Testis (tissue), 2 donors: ENCODE measurements at regions not wholly inside any gene's neighbourhood (a gene's known extent, or its start where the extent isn't known, plus 50 kb on each side); places are given as distances from the start of the nearest gene placed in this dataset.
A peak's percentile ranks its signal among the peaks of the same experiment; 100 is the strongest.
"Not testable (repeated sequence)": the region's sequence is repeated elsewhere in the genome, so short reads cannot be mapped to it uniquely, and the experiment has no call there.

Source experiments
- DNase-seq: peaks from one replicate; pipeline ENCODE4 v3.0.0-alpha.2; 2019
- H3K27ac ChIP-seq, 2 donors: fragments of 200-600 bp; sonication (generic); one replicate each; pipeline ENCODE4 v1.5.1; 2019
- H3K27me3 ChIP-seq: fragments of 200-600 bp; sonication (generic); one replicate; pipeline ENCODE4 v1.5.1; 2019
- H3K36me3 ChIP-seq: fragments of 200-600 bp; sonication (generic); one replicate; pipeline ENCODE4 v1.5.1; 2017; ENCODE audit warnings: low read depth; ENCODE audit errors: missing control alignments
- H3K4me1 ChIP-seq: fragments of 200-600 bp; sonication (generic); one replicate; pipeline ENCODE4 v1.5.1; 2019
- H3K4me3 ChIP-seq, 2 donors: fragments of 200-600 bp; sonication (generic); one replicate each; pipeline ENCODE4 v1.5.1; 2017 to 2019
- H3K9me3 ChIP-seq: fragments of 200-600 bp; sonication (generic); one replicate; pipeline ENCODE4 v1.5.1; 2017
- POLR2A ChIP-seq: fragments of 450-650 bp; IDR thresholded peaks from one replicate; pipeline ENCODE4 v1.6.1; 2017; ENCODE audit warnings: antibody characterized with exemption, mild to moderate bottlenecking, moderate library complexity
- WGBS, 2 donors: methylation state at CpG; one replicate each; pipeline ENCODE4 v1.1.5; 2018; 5-methylcytosine and 5-hydroxymethylcytosine counted together
- intact Hi-C: fragments of 100-400 bp; cut with DNase I; formaldehyde crosslinking; loops from one replicate; pipeline ENCODE4 v1.15.1; 2023; ENCODE audit warnings: low total_unique reads
- TF ChIP-seq, protein P1 (sequence below), 3 experiments: fragments of 450-650 bp in 2 of 3; fragments of 200-600 bp in 1 of 3; sonication (generic) in 1 of 3; IDR thresholded peaks; one replicate each; pipeline ENCODE4 v1.5.1; 2016 to 2019; ENCODE audit warnings: antibody characterized with exemption in 3 of 3, mild to moderate bottlenecking in 2 of 3, moderate library complexity in 1 of 3

DNA sequence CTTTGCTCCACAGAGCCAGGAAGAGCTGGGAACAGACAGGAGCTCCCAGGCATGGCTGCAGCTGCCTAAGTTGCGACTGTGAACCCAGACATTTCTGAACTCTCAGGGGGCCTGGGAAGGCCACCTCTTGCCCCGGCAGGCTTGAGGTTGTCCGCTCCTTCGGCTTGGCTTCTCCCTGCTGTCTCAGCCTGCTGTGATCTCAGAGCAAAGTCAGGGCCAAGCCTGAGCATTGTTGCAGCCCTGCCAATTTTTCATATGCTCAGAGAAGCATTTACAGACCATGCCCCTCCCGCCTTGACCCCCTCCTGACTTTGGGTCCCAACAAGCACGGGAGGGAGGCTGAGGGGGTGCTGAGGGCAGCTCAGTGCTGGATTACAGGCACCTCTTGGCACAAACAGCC lies 1439.1 kb upstream of the FLRT2 start:
- Histone ChIP-seq H3K27ac (no peak overlapping the region), H3K36me3 (no peaks in the 10 kb centered on the region), H3K9me3 (no peaks in the 10 kb centered on the region), H3K27me3 (no peaks in the 10 kb centered on the region), H3K4me3 (no peak overlapping the region), H3K4me1 (peaks cover 10% of the 10 kb centered on the region)
- intact Hi-C loops: no loop called here
- peak; percentile 38 for DNase-seq
- TF ChIP-seq, protein P1, sequence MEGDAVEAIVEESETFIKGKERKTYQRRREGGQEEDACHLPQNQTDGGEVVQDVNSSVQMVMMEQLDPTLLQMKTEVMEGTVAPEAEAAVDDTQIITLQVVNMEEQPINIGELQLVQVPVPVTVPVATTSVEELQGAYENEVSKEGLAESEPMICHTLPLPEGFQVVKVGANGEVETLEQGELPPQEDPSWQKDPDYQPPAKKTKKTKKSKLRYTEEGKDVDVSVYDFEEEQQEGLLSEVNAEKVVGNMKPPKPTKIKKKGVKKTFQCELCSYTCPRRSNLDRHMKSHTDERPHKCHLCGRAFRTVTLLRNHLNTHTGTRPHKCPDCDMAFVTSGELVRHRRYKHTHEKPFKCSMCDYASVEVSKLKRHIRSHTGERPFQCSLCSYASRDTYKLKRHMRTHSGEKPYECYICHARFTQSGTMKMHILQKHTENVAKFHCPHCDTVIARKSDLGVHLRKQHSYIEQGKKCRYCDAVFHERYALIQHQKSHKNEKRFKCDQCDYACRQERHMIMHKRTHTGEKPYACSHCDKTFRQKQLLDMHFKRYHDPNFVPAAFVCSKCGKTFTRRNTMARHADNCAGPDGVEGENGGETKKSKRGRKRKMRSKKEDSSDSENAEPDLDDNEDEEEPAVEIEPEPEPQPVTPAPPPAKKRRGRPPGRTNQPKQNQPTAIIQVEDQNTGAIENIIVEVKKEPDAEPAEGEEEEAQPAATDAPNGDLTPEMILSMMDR (IDR thresholded peaks at IDR 0.05): no peak
- no peak for TF ChIP-seq POLR2A
- 68% methylated on average over 6 of the region's 6 CpGs; no CpG with 5 or more reads in 1 of the 2 donors for WGBS, 2 donors

GRCh38 chr14:84095681-84096080 lies 1434.3 kb upstream of the FLRT2 start:
- no peak for TF ChIP-seq POLR2A
- TF ChIP-seq, protein P1 (IDR thresholded peaks at IDR 0.05): no peak
- H3K4me3 ChIP-seq: no peak overlapping the region
- H3K27me3 ChIP-seq: no peaks in the 10 kb centered on the region
- no peak for DNase-seq
- no peak overlapping the region for H3K27ac ChIP-seq
- intact Hi-C loops: no loop called here
- H3K4me1 ChIP-seq: peaks cover 3% of the 10 kb centered on the region
- 32 to 45% methylated on average over 1 of the region's 1 CpG for WGBS, 2 donors
- no peaks in the 10 kb centered on the region for H3K36me3 ChIP-seq
- H3K9me3 ChIP-seq: no peaks in the 10 kb centered on the region

DNA sequence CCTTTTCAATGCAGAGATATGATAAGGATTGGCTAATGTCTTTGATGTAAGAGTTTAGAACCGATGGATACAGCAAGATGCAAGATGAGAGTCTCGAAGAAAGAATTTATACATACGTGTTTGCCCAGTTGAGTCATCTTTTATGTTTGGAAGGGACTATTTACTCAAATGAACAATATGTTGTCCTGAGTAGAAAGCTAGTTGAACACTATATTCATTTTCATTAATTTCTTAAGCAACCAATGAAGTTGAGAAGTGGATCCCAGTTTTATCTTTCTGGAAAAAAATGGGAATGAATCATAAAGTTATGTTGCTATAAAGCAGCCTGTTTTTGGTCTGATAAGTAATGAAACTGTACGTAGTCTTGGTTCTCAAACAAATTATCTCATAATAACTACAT lies 1431.7 kb upstream of the FLRT2 start:
- no peaks in the 10 kb centered on the region for H3K9me3 ChIP-seq
- no peak overlapping the region for H3K27ac ChIP-seq
- DNase-seq: no peak
- H3K4me1 ChIP-seq: no peaks in the 10 kb centered on the region
- TF ChIP-seq, protein P1 (IDR thresholded peaks at IDR 0.05): no peak
- no peak for TF ChIP-seq POLR2A
- no peak overlapping the region for H3K4me3 ChIP-seq
- 90 to 91% methylated on average over 4 of the region's 4 CpGs for WGBS, 2 donors
- no peaks in the 10 kb centered on the region for H3K27me3 ChIP-seq
- intact Hi-C loops: no loop called here
- H3K36me3 ChIP-seq: no peaks in the 10 kb centered on the region

GRCh38 chr14:84099560-84099959 lies 1430.4 kb upstream of the FLRT2 start:
- DNase-seq, H3K27ac ChIP-seq, H3K36me3 ChIP-seq, H3K27me3 ChIP-seq, H3K4me1 ChIP-seq, H3K9me3 ChIP-seq, intact Hi-C loops: not testable (repeated sequence)
- 72% methylated on average over 6 of the region's 27 CpGs; no CpG with 5 or more reads in 1 of the 2 donors for WGBS, 2 donors
- H3K4me3 ChIP-seq: peak overlapping the region; percentile 6 to 41

GRCh38 chr14:84107835-84108343 lies 1422.1 kb upstream of the FLRT2 start:
- H3K27me3 ChIP-seq: no peaks in the 10 kb centered on the region
- no peaks in the 10 kb centered on the region for H3K4me1 ChIP-seq
- intact Hi-C loops: no loop called here
- H3K9me3 ChIP-seq: no peaks in the 10 kb centered on the region
- no peak for DNase-seq
- H3K4me3 ChIP-seq: no peak overlapping the region
- TF ChIP-seq, protein P1 (IDR thresholded peaks at IDR 0.05): no peak
- no peak for TF ChIP-seq POLR2A
- no peaks in the 10 kb centered on the region for H3K36me3 ChIP-seq
- no peak overlapping the region for H3K27ac ChIP-seq
